GM19351 (cell line): ENCODE measurements at regions not wholly inside any gene's neighbourhood (a gene's known extent, or its start where the extent isn't known, plus 50 kb on each side); places are given as distances from the start of the nearest gene placed in this dataset.

Experiments used
- ATAC-seq: cut with Tn5 transposase; IDR thresholded peaks from one replicate; pipeline ENCODE4 v1.9.1; 2021; ENCODE audit warnings: mild to moderate bottlenecking, moderate library complexity; ENCODE audit not compliant: unreplicated experiment

DNA sequence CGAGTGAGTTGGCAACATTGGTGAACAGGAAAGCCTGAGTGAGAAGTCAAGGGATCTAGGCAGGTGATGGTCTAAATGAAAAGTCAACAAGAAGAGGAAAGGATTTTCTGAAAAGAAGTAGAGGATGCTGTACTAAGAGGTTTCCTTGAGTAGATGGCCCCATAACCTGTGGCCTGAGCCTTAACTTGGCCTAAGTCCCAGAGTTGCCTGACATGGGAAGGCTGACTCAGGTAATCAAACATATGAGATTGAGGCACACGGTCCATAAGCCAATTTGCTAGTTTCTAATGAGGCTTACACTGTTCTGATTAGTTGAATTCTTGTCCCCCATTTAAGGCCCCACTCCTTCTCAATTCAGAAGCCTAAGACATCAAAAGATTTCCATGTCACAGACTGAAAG, 262.5 kb upstream of the LMCD1 start:
- no peak for ATAC-seq

DNA sequence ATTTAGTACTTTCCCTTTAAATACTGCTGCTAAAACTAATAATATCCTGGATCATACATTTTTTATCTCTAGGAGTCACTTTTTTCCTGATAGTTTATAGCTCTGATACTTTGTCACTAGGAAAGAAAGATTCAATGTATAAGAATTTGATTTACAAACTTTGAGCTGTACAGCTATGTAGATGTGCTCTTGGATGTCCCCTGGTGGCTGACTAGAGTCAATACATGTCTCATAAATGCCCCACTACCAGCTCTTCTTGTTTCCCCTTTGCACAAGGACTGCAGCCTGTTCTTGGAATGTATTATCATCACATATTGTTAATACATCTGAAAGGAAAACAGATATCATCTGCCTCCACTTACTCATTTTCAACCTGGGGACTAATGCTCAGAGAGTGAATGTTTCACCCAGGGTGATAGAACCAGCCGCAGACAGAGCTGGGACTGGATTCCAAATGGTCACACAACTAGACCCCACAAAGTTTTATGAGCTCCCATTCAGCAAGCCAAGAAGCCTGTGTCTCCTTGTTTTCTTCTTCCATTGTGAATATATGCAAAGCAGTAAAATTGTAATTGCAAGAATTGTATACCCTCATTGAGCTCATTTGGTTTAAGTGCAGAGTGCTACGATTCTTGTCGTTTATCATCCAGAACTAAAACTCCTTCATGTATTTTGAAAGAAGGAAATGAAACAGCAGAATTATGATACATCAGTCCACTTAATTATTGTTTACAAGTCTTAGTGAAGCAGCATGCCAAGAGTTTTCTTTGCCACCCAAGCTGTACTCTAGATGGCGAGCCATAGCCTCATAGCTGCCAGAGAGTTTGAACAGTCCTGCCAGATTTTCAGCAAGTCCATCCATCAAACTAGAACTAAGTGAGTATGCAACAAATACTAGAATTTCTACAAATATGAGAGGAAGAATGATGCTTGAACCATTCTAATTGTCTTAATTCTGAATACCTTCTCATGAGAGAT, 261.6 kb upstream of the LMCD1 start:
- peak; percentile 99 for ATAC-seq

DNA sequence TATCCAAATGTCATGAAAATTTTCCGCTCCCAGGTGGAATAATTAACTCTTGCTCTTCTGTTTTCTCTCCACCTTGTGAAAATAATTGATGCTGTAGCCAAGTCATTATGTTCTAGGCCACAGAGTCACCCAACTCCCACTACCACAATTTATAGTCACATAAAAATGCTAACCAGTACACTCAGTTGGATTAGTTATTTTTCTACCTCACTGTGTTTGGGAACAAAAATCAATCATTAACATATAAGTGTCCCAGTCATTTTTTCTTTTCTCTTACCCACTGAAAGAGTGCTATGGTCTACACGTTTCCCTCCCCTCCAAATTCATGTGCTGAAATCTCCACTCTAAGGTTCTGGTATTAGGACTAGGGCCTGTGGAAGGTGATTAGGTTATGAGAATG, 255.6 kb upstream of the LMCD1 start:
- no peak for ATAC-seq

DNA sequence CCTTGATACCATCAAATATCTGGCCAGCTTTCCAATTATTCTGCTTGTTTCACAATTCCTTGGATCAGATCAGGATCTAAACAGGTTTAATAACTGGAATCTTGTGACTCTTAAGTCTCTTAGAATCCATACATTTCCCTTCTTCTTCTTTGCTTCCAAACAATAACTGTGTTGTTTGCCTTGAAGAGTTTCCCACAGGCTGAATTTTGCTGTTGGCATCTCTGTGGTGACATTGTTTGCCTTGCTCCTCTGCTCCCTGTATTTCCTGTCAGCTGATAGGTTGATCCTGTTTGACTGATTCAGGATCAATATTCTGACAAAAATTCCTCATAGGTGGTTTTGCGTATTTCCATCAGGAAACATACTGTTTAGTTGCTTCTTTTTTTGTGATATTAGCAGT, 248.4 kb upstream of the LMCD1 start:
- no peak for ATAC-seq

DNA sequence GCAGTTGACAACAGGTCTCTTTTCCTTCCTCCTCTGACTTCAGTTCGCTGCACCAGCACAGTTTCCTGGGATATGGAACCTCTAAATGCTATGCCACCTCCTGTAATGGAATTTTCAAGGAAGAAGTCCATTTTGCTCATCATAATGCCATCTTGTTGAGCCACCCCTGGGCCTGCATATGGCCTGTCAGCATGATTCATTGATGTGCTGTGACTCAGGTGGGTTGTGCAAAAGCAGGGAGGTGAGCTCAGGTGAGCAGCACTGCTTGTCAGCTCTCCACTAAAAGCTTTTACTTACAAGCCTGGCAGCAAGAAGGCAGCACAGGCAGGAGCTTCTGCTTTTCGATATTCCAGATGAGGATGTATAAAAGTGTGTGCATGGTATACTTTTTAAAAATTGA, 247.1 kb upstream of the LMCD1 start:
- no peak for ATAC-seq

DNA sequence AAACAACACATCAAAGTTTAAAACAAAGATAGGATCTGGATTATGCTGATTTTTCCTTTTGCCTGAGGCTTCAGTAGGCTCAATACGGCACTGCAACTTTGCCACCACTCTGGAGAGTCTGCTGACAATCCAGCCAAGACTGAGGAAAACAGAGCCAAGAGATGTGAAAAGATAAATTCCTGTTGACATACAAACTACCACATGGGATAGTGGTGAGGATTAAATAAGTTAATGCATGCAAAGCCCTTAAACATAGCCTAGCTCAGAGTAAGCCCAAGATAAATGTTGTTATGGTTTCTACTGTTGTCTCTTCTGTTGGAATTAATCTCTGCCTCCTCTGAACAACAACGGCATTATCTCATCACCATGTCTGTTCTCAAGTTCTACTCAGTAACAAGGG, 245.9 kb upstream of the LMCD1 start:
- no peak for ATAC-seq

DNA sequence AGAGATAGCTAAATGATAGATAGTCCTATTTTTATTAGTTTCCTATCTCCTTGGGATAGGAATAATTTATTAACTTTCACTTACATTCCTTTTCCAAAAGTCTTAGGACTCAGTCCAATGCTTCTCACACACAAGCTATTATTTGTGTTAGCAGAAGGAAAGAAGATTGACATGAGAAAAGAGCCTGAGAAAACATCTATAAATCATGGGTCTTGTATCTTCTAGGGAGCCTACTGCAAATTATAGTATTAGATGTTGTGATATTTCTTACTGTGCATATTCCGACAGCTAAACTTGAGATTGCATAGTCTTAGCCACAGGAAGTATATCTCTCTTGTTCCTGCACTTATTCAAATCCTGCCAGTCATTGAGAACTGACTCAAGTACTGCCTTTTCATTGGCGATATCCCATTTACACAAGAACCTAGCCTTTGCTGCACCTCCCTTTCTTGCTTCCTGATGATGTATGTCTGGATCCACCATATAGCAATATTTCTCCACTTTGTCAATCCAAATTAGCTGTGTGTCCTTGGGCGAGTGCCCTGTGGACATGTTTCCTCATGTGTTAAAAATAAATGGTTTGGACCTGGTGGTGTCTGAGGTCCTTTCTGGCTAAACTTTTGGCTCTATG, 245.1 kb upstream of the LMCD1 start:
- no peak for ATAC-seq

DNA sequence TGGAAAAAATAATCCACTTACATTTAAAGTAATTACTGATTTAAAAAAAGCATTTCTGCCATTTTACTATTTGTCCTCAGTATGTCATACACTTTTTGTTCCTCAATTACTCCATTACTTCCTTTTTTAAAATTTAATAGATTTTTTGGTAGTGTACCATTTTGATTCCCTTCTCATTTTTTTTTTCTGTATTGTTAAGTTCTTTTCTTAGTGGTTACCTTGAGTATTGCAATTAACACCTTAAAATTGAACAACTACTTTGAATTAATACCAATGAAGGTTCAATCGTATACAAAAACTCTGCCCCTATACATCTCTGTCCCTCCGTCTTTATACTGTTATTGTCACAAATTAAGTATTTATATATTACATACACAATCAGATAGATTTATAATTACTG, 240.6 kb upstream of the LMCD1 start:
- ATAC-seq, result no peak

DNA sequence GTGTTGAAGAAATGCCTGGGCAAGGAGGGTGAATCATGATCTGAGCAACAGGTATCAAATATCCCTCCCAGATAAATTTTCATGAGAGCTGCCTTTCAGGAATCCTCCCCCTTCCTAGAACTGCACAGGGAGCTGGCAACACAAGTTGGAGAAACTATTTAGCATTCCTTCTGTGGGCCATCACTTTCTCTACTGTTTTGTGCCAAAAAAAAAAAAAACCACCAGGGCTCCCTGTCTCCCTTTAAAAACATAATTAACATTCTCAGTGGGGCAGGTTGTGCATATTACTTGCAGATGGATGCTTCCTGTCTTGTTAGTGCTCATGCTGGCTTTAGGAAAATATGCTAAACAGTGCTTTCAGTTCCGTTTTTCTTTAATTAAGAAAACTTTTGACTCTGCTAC, 234.9 kb upstream of the LMCD1 start:
- peak; percentile 75 for ATAC-seq

DNA sequence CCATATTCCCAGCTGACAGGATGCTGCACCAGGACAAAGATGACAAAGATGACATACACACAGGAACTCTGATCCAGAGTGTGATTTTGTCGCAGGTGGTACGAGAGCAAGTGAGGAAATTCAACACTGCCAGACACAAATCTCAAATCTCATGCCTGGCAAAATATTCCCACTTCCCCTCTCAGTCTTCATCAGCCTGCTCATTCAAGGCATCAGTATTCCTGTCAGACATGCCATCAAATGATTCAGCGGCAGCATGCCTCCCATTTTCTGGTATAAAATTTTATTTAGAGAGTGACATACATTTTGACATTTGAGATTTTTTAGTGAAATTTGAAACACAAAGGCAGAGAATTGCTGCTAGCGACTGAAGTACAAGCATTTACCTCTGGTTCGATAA, 228.1 kb upstream of the LMCD1 start:
- no peak for ATAC-seq

DNA sequence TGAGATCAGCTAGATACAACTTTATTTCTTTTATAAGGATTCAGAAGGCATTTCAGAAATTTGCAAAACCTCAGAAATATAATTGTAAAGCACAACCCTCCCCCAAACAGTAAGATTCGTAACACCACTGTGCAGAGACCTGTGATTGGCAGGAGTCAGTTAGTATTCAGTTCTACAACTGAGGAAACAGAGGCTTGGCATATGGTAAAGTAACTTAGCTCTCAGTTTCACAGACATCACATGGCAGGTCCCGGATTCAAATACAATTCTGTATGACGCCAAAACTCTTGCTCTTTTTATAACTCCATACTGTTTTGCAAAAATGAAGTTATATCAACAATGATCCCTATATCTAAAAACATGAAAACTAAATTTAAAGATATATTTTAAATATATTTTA, 225.6 kb upstream of the LMCD1 start:
- ATAC-seq, result no peak

DNA sequence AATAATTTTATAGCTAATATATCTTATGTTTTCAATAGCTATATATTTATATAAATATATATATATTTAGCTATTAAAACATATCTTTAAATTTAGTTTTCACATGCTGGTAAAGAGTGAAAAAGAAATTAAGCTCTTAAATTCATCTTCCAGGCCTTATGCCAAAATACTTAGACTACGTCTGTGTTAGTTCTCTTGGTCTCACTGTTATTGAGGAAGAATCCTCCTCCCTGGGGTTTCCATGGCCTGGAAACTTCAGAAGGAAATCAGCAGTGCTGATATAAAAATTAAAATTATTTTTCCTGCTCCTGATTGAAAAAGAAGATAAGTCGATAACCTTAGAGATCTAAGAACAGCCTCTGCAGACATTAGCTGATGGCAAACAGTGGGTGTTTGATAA, 225.1 kb upstream of the LMCD1 start:
- ATAC-seq, result no peak

DNA sequence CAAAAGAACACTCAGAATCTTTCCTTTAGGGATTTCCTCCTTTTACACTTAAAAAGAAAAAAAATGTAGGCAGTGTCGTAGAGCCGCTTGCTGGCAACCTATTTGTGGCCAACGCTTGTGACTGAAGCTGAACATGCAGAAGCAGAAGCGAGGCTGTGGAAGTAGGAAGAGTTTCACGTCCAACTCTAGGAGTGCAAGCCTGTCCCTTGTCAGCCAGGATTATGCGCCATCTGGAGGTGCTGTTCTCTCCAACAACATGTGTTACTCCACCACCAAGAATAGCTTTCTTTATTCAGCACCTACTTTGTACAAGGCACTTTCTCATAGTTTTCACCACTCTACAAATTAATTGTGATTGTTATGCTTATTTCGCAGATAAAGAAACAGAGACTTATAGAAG, 223.2 kb upstream of the LMCD1 start:
- no peak for ATAC-seq

DNA sequence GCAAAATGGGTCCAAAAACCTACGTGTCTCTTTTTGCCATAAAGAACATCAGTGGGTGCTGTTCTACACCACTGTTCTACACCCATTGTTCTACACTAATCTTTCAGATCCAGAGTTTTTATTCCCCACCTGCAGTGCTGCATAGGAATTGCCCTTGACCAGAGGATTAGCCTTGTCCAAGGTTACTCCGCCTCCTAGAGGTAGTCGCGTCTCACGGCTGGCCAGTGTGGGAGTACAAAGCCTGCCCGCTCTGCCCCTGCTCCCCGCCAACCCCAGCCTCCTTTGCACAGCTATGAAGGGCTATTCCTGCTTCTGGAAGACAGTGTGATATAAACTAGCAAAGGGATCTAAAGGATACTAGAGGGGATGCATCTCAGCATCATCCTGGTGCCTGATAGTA, 222.1 kb upstream of the LMCD1 start:
- no peak for ATAC-seq

DNA sequence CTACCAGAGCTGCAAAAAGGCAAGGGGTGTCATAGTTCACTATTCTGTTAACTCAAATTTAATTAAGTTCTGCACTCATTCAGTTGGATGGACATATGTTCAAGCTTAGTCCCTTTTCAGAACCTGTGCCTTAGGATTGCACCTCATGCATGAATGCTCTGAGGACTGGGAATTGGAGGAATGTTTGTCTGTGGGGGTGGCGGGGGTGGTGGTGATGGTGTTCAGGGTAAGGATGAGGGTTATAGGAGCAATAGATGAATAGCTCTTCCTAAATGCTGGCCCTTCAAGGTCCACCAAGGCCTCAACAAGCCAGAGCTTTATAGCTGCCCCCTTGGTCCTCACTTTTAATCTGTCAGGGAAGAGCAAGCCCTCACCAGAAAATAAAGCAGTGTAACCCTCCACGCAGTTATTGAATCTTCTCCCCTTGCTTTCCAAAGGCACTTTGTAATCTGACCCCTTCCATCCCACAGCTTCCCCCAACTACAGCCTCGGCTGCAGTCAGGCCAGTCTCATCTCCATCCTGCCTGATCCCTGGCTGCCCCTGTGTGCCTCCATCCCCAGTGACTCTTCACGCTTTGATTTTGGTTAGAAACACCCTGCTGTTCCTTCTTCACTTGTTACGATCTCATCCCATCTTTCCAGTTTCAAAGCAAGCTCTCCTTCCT, 221.6 kb upstream of the LMCD1 start:
- ATAC-seq, result no peak

DNA sequence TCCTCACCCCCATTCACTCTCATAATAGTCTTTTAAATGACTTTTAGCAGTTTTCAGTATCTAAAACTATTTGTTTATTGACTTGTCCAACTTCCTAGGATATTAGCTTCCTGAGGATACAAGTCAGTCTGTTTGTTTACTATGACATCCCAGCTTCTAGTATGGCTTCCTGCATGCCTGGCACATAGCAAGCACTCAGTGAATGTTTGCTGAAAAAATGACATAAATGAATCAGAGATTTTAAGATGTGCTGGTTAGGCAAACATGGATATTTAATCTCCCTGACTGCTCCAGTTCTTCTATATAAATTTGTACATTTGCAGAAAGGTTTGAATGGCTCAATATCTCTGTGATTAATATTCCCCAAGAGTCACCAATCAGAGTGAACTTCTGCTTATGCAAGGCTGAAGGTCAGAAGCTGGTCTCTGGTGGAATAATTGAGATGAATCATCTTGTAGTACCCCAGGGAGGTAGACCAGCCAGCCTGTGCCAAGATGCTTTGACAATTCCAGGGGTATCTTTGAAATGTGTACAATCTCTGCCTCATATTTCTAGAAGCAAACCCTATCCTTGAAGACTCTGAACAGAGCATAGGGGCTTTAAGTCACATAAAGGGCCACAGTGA, 219.0 kb upstream of the LMCD1 start:
- ATAC-seq, result no peak

DNA sequence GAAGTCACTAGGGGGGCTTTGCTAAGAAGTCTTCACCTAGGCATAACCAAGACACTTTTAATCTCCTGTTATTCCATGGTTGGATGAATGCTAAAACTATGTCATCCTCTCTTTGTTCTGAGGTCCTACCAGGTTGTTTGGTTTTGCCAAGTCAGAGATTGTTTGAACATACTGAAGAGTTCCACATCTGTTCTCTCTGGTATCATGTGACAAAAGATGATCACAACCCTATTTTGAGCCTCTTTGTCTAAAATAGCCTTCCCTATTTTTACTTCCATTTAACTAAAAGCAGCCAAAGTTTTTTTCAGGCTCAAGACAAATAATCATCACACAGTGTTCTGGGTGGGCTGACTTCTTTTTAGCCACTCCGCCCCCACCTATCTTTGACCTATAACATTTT, 218.4 kb upstream of the LMCD1 start:
- no peak for ATAC-seq

DNA sequence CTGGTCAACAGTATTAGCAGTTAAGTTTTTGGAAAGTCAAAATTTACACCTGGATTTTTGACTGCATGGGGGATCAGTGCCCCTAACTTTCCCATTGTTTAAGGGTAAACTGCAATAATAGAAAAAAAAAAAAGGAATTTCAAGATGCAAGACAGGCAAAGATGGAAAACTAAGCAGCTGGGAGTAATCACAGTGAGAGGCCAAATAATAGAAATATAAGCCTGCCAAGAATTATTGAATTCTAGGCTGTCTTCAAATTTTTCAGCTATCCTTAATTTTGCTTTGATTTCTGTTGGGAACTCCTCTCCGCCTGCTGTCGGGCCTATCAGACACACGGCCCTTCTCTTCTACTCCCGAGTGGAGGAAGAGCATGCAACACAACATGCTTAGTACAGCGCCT, 215.5 kb upstream of the LMCD1 start:
- no peak for ATAC-seq

DNA sequence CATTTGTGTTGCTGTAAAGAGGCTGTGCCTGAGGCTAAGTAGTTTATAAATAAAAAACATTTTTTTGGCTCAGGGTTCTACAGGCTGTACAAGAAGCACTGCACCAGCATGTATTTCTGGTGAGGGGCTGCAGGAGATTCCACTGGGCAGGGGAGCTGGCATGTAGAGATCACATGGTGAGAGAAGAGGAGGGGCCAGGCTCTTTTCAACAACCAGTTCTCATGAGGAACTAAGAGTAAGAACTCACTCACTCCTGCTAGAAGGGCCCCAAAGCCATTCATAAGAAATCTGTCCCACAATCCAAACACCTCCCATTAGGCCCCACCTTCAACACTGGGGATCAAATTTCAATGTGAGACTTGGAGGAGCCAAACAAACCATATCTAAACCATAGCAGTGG, 214.9 kb upstream of the LMCD1 start:
- ATAC-seq, result no peak

DNA sequence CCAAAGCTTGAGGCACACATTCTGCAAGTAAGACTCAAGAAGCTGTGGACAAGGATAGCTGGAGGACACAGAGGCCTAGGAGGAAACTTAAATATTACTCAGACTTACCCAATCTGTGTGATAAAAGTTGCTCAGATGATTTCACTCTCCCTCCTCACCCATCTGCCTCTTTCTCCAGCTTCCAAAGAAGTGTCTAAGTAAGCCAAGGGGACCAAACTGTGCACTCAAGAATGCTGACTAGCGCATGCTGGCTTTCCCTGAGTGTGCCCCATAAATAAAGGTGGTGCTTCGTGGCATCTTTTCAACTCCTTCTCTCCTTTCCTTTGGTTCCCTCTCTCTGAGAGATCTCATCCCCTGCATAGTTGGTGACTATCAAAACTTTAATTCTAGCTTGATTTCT, 211.0 kb upstream of the LMCD1 start:
- ATAC-seq, result no peak

DNA sequence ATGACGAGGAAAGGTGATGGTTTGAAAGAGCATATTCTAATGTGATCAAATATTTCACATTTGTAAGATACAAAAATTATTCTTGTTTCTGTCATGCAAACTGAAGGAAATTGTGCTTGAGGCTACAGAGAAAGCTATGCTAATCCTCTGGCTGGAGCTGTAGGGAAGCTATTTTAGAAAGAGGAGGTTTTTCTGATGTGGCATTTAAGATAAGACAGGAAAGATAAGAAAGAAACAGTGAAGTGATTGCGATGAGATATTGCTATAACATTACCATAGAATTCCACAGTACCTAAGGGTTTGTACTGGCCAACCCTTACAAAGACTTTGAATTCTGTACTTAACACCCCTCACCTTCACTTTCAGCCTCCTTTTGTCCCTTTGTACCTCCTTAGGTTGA, 205.2 kb upstream of the LMCD1 start:
- no peak for ATAC-seq
